Tibial artery (tissue), 4 donors: ENCODE measurements at regions not wholly inside any gene's neighbourhood (a gene's known extent, or its start where the extent isn't known, plus 50 kb on each side); places are given as distances from the start of the nearest gene placed in this dataset.

ENCODE experiments used
- DNase-seq, 2 donors: peaks; one replicate each; pipeline ENCODE4 v3.0.0-alpha.2; 2019
- H3K27ac ChIP-seq, 2 donors: fragments of 200-600 bp; sonication (generic) in 1 of 2; 1 replicate in 1 of 2; 2 replicates in 1 of 2; pipeline ENCODE4 v1.5.1; 2018 to 2019; ENCODE audit warnings: mild to moderate bottlenecking in 1 of 2
- H3K27me3 ChIP-seq, 2 donors: fragments of 200-600 bp; sonication (generic) in 1 of 2; one replicate each; pipeline versions ENCODE4 v1.5.1 to v1.6.0; 2016 to 2019
- H3K36me3 ChIP-seq, 3 donors: fragments of 200-600 bp; sonication (generic) in 2 of 3; one replicate each; pipeline ENCODE4 v1.5.1; 2016 to 2019; ENCODE audit warnings: mild to moderate bottlenecking in 2 of 3
- H3K4me1 ChIP-seq, 4 donors: fragments of 200-600 bp; sonication (generic) in 2 of 4; 1 replicate in 3 of 4; 2 replicates in 1 of 4; pipeline ENCODE4 v1.5.1; 2016 to 2019
- H3K4me3 ChIP-seq, 2 donors: fragments of 200-600 bp; sonication (generic) in 1 of 2; 1 replicate in 1 of 2; 2 replicates in 1 of 2; pipeline ENCODE4 v1.5.1; 2018 to 2019; ENCODE audit warnings: mild to moderate bottlenecking in 2 of 2
- H3K9me3 ChIP-seq, 3 donors: fragments of 200-600 bp; sonication (generic) in 1 of 3; one replicate each; pipeline ENCODE4 v1.5.1; 2016 to 2019
- CTCF ChIP-seq, 2 experiments: fragments of 200-600 bp in 1 of 2; fragments of 450-650 bp in 1 of 2; IDR thresholded peaks; one replicate each; pipeline ENCODE4 v1.5.1; 2017 to 2019; ENCODE audit warnings: antibody characterized with exemption in 2 of 2, mild to moderate bottlenecking in 1 of 2, moderate library complexity in 1 of 2
- intact Hi-C: fragments of 100-400 bp; cut with DNase I; formaldehyde crosslinking; loops from one replicate; pipeline ENCODE4 v1.15.0; 2023; ENCODE audit warnings: low total_unique reads

- no peaks in the 10 kb centered on the region for H3K27me3 ChIP-seq
- no peaks in the 10 kb centered on the region for H3K36me3 ChIP-seq
- no peak for DNase-seq
- intact Hi-C loops = no loop called here
- H3K4me3 ChIP-seq = no peak overlapping the region
- H3K27ac ChIP-seq = peak overlapping the region; percentile 10 to 59
- H3K9me3 ChIP-seq = no peaks in the 10 kb centered on the region
- TF ChIP-seq CTCF (IDR thresholded peaks at IDR 0.05) = no peak
- H3K4me1 ChIP-seq = peaks cover 0 to 23% (median 12%) of the 10 kb centered on the region in 4 donors
Observed at GRCh38 chr1:233730809-233731208, 116.9 kb downstream of the KCNK1 start.

- H3K36me3 ChIP-seq = no peaks in the 10 kb centered on the region
- H3K4me3 ChIP-seq = no peak overlapping the region
- intact Hi-C loops = no loop called here
- no peak for TF ChIP-seq CTCF (IDR thresholded peaks at IDR 0.05)
- H3K4me1 ChIP-seq = peaks cover 0 to 23% (median 12%) of the 10 kb centered on the region in 4 donors
- H3K27me3 ChIP-seq = no peaks in the 10 kb centered on the region
- no peak for DNase-seq
- H3K9me3 ChIP-seq = no peaks in the 10 kb centered on the region
- H3K27ac ChIP-seq = peak overlapping the region in 1 of 2 donors; percentile 59
Observed at GRCh38 chr1:233732206-233732605, 118.3 kb downstream of the KCNK1 start.

- DNase-seq = no peak
- peaks cover 0 to 23% (median 12%) of the 10 kb centered on the region in 4 donors for H3K4me1 ChIP-seq
- H3K27me3 ChIP-seq = no peaks in the 10 kb centered on the region
- H3K4me3 ChIP-seq = no peak overlapping the region
- no peaks in the 10 kb centered on the region for H3K9me3 ChIP-seq
- H3K27ac ChIP-seq = no peak overlapping the region
- no peak for TF ChIP-seq CTCF (IDR thresholded peaks at IDR 0.05)
- intact Hi-C loops = no loop called here
- H3K36me3 ChIP-seq = no peaks in the 10 kb centered on the region
Observed at GRCh38 chr1:233734456-233734855, 120.5 kb downstream of the KCNK1 start.

- TF ChIP-seq CTCF (IDR thresholded peaks at IDR 0.05) = no peak
- DNase-seq = no peak
- Histone ChIP-seq H3K36me3 (no peaks in the 10 kb centered on the region), H3K4me3 (no peak overlapping the region), H3K27me3 (no peaks in the 10 kb centered on the region), H3K4me1 (peaks cover 0 to 18% (median 12%) of the 10 kb centered on the region in 4 donors), H3K9me3 (no peaks in the 10 kb centered on the region), H3K27ac (no peak overlapping the region)
- intact Hi-C loops = no loop called here
Observed at GRCh38 chr1:233735331-233735730, 121.4 kb downstream of the KCNK1 start.

GRCh38 chr1:233735847-233736246 is 121.9 kb downstream of the KCNK1 start:
- Histone ChIP-seq H3K27ac (no peak overlapping the region), H3K4me3 (no peak overlapping the region), H3K4me1 (peaks cover 0 to 13% (median 10%) of the 10 kb centered on the region in 4 donors), H3K9me3 (no peaks in the 10 kb centered on the region), H3K27me3 (no peaks in the 10 kb centered on the region), H3K36me3 (no peaks in the 10 kb centered on the region)
- no peak for TF ChIP-seq CTCF (IDR thresholded peaks at IDR 0.05)
- DNase-seq = no peak
- intact Hi-C loops = no loop called here

GRCh38 chr1:233737341-233737740 is 123.4 kb downstream of the KCNK1 start:
- no peak for TF ChIP-seq CTCF (IDR thresholded peaks at IDR 0.05)
- DNase-seq = no peak

More at GRCh38 chr1:233737341-233737740, 123.4 kb downstream of the KCNK1 start:
- Histone ChIP-seq H3K9me3 (no peaks in the 10 kb centered on the region), H3K27me3 (no peaks in the 10 kb centered on the region), H3K36me3 (no peaks in the 10 kb centered on the region), H3K4me3 (no peak overlapping the region), H3K27ac (no peak overlapping the region), H3K4me1 (no peaks in the 10 kb centered on the region)
- intact Hi-C loops = no loop called here
